COR-L47 (cell line): ENCODE measurements at regions not wholly inside any gene's neighbourhood (a gene's known extent, or its start where the extent isn't known, plus 50 kb on each side); places are given as distances from the start of the nearest gene placed in this dataset.

Experiments
- DNase-seq: peaks from one replicate; lab custom pipeline; 2025; lab: John Stamatoyannopoulos, UW

DNA sequence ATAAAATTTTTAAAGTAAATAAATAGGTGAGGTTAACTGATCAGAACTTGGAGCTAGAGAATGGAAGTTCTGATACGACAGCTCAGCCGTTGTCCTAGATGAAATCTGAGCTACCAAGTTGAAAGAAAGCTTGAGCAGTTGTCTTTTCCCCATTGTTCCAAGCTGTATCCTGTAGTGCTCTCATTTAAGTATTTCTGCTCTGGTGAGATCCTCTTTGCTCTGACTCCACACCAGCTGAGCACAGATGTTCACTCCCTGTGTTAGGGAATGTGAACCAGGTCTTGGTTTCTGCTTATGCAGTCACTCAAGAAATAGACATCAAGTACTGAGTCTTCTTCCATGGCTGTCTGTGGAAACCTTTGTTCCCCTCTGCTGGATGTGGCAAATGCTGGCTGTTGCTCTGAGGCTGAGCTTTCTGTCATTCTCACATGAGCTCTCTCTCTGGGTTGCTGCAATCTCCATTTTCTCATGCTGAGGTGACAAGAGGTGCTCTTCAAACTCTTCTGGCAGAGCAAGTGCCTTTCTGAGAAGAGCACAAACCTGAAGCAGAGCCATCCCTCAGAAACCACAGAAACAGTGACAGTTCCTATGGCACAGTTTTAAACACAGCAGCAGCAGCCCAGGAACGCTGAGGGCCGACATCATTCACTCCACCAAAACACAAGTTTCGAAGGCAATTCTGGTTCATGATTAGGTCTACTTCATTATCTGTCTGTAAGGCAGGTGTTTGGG is 194.1 kb downstream of the SP3 start:
- no peak for DNase-seq

- no peak for DNase-seq
Measured at GRCh38 chr2:173772205-173772604, 193.0 kb downstream of the SP3 start.

DNA sequence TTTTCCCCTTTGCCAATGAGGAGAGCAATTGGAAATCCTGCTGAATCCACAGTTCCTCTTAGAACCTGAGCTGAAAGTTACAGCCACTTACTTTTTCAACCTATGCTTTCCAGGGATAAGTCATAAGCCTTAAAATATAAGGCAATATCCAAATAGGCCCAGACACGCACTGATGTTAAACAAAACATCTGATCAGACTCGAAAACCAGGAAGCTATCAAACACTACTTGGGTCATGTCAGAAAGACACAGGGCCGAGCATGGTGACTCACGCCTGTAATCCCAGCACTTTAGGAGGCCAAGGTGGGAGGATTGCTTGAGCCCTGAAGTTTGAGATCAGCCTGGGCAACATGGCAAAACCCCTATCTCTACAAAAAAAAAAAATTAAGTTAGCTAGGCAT is 192.1 kb downstream of the SP3 start:
- no peak for DNase-seq

DNA sequence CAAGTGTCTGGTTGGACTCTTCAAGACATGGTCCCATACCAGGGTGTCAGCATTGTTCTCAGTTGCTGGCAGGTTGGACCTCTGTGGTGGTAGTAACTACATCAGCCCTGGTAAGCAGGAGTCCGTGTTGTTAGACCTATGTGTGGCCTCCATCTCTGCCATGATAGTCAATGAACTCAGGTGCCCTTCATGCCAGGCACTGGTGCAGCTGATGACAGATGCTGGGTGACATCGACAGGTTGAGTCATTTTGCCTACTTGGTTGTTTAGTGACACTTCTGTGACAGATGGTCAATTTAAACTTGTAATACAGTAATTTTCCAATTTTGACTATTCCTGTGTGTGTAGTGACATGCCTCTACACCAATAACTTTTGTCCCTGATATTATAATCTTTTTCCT is 189.7 kb downstream of the SP3 start:
- DNase-seq, result no peak

- DNase-seq, result no peak
Measured at GRCh38 chr2:173782681-173783080, 182.5 kb downstream of the SP3 start.

GRCh38 chr2:173783382-173783781 is 181.8 kb downstream of the SP3 start:
- no peak for DNase-seq

DNA sequence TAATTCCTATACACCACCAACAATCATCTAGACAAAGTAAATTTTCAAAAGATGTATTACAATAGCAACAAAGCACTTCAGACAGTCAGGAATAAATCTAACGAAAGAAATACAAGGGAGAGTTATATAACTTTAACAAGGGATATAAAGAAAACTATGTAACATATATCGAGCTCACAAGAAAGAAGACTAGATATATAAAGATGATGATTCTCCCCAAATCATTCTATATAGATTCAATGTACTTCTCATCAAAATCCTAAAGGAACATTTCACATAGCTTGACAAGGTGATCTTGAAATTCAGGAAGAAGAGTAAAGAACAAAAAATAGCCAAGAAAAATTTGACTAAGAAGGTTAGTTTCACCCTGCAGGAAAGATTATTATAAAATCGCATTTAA is 179.4 kb downstream of the SP3 start:
- DNase-seq, result no peak

GRCh38 chr2:173791502-173791901 is 173.7 kb downstream of the SP3 start:
- no peak for DNase-seq

DNA sequence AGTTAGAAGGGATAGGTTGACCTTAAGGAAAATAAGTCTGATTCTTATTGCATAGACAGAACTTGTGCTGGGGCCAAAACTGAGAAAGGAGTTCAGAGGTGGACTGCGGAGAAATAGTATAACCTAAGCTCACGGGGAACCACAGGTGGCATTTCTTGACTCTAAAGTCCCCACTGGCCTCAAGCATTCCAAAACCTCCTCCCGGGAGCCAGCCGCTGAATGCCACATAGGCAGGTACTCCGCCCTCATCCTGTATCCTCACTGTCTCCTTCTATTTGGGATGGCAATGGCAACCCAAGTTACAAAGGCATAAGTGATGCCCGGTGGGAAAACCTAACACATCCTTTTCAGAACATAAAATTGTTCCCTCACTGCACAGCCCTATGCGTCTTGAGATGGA is 173.0 kb downstream of the SP3 start:
- no peak for DNase-seq

GRCh38 chr2:173792741-173793140 is 172.4 kb downstream of the SP3 start:
- DNase-seq, result no peak

DNA sequence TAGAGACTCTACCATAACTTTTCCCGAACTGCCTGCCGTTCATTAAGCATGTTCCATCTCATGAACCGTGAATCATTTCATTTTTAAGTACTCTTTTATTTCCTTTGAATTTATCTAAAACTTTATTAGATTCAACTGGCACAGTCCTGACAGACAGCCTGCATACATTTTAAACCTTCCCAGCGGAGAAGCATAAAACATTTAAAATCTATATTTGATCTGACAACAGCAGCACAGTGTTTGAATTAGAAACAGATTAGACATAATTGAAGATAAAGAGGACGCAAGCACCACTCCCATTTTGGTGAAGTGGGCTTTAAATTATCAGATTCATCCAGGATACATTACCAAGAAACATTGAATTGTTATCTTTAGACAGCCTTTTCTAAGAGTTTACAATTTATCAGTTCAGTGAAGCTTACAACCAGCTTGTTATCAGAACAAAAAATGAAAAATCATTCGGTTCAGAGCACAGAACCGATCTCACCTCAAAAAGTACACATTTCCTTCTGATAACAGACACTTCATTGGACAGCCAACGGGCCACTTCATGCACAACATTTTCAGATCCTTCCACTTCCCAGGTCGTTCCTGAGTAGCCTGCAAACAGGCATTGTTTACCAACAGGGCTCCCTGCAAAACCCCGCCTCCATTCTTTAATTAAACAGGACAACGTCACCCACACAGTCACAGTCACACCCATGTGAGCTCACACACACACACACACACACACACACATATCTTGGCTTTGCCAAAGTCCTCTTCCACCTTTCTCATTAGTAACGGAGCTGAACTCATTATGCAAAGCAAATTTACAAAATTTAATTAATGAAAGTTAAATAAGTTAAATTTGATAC is 171.2 kb downstream of the SP3 start:
- no peak for DNase-seq

GRCh38 chr2:173797586-173798263 is 167.4 kb downstream of the SP3 start:
- no peak for DNase-seq

GRCh38 chr2:173802518-173802917 is 162.7 kb downstream of the SP3 start:
- DNase-seq, result no peak

DNA sequence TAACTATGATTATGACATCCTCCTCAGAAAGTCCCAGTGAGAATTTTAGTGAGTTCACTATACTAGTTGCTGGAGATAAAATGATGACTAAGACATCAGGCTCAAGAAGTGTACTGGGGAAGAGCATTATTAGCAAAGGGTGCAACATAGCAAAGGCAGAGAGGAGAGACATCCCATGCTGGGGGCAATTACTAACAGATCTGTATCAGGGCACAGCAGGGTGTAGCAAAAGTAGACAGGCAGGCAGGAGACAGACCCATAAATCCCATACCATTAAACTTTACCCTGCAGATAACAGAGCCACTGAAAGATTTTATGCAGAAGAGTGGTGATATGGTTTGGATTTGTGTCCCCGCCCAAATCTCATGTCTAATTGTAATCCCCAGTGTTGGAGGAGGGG is 161.7 kb downstream of the SP3 start:
- no peak for DNase-seq

DNA sequence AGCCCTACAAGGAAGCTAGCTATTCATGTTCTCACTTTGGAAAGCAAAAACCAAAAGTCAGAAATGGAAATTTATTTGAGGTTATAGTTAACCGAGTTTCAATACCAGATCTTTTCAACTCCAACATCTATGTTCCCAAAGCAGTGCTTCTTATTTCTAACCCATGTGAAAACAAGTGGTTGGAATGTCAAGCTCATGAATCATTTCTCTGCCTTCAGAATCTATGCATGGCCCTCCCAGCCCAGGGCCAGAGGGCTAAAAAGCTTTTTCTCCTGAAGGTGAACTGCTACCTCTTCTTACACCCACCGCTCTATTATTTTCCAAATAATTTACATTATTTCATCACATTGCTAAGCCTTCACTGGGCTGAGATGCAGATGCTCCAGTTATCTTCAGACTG is 158.4 kb downstream of the SP3 start:
- DNase-seq, result no peak

DNA sequence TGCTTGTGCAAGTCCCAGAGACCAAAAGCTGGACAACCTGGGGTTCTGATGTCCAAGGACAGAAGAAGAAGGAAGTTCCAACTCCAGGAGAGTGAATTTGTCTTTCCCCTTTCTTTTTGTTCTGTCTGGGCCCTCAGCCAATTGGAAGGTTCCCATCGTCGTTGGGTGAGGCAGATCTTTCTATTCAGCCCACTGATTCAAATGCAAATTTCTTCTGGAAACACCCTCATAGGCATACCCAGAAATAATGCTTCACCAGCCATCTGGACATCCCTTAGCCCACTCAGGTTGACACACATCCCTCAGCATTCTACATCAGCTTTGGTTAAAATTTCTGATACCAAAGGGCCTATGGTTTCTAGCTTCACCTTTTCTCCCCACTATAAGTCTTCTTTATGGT is 156.5 kb downstream of the SP3 start:
- no peak for DNase-seq

DNA sequence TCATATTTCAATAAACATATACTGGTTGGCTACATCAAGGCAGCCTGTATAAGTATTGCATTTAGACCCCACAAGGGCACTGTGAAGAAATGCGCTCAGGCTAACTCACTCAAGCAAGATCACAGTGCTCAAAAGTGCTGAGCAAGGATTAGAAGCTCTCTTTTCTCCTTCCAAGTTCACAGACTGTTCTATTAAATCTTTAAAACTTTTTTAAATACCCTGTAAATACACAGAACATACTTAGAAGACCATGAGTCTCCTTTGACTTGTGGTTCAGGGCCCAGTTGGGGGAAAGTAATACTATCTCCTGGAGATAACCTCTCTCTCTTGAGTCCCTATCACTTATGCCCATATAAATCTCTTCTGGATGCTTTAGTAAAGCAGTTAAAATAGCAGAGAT is 152.9 kb downstream of the SP3 start:
- no peak for DNase-seq

DNA sequence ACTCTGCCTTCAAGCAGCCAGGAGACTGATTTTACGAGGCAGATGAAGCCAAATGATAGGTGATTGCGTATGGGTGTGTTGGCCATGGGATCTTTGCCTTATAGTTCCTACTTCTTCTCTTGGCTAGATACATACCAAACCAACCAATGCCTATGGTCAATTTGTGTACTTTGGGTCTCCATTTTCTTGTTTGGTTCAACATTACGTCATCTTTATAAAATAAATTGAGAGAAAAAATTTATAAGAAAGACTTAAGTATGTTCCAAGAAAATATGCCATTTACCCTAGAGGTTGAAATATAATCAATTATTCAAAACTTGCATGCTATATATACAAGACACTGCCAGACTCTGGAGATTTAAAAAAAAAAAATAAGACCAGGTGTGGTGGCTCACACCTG is 150.9 kb downstream of the SP3 start:
- no peak for DNase-seq

DNA sequence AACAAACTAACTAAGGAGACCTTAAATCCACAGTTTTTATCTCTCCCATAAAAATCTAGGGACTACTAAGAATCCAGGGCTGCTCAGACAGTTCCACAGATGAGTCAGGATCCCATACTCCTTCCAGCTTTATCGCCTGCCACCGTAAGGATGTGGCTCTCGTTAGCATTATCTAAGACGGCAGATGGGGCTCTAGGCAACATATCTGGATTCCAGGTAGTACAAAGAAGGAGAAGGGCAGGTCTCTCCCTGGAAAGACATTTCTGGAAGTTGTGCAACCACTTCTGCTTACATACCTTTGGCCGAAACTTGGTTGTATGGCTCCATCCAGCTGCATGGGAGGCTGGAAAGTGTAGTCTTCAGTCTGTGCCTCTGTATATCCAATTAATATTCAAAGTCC is 149.4 kb downstream of the SP3 start:
- no peak for DNase-seq

DNA sequence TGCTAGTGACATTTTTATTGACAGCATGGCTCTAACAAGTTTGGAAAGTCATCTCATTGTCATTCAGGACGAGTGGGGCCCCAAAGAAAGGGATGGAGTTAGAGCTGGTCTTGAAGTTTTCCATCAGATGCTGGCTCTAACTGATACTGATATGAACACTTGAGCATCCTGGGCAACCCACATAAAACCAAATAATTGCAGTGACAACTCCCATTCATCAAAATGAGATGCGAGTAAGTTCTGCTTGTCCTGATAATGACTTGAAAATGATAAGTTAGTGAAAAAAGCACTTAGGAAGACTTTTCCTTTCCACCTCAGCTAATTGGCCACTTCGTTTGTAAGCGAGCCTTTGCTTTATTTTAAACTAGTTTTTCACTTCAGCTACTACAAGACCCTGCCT is 147.6 kb downstream of the SP3 start:
- DNase-seq, result no peak

- no peak for DNase-seq
Measured at GRCh38 chr2:173818285-173818684, 146.9 kb downstream of the SP3 start.

- no peak for DNase-seq
Measured at GRCh38 chr2:173819852-173820251, 145.3 kb downstream of the SP3 start.

GRCh38 chr2:173821451-173821850 is 143.7 kb downstream of the SP3 start:
- DNase-seq, result no peak
